Colonic mucosa (tissue), 4 donors: ENCODE measurements at regions not wholly inside any gene's neighbourhood (a gene's known extent, or its start where the extent isn't known, plus 50 kb on each side); places are given as distances from the start of the nearest gene placed in this dataset.

Experiments
- DNase-seq: peaks from one replicate; pipeline ENCODE4 v3.0.0-alpha.2; 2020
- H3K27ac ChIP-seq: fragments of 200-600 bp; one replicate; pipeline ENCODE4 v1.8.0; 2021
- H3K27me3 ChIP-seq: fragments of 200-600 bp; one replicate; pipeline ENCODE4 v1.8.0; 2021
- H3K36me3 ChIP-seq: fragments of 200-600 bp; one replicate; pipeline ENCODE4 v1.8.0; 2021
- H3K4me1 ChIP-seq: fragments of 200-600 bp; one replicate; pipeline ENCODE4 v1.8.0; 2021; ENCODE audit warnings: mild to moderate bottlenecking
- H3K4me3 ChIP-seq: fragments of 200-600 bp; one replicate; pipeline ENCODE4 v1.8.0; 2021
- H3K9ac ChIP-seq, 2 donors: one replicate each; pipeline ENCODE4 v1.7.0; 2013; ENCODE audit warnings: control low read depth in 2 of 2, low read depth in 2 of 2, low read length in 2 of 2
- H3K9me3 ChIP-seq: fragments of 200-600 bp; one replicate; pipeline ENCODE4 v1.8.0; 2021
- CTCF ChIP-seq: fragments of 200-600 bp; IDR thresholded peaks from one replicate; pipeline ENCODE4 v1.8.0; 2022; ENCODE audit warnings: antibody characterized with exemption, mild to moderate bottlenecking
- intact Hi-C: fragments of 100-400 bp; cut with DNase I; formaldehyde crosslinking; loops from one replicate; pipeline ENCODE4 v1.14.1; 2022
- donor health status: healthy.
- donor health status: DM: no; HTN: no; CAD: no.
- donor health status: DM: no; HTN: no; CAD: no.

GRCh38 chr11:92776676-92777075 is 192.8 kb upstream of the MTNR1B start:
- intact Hi-C loops = no loop called here
- Histone ChIP-seq H3K9ac (no peak overlapping the region), H3K9me3 (no peaks in the 10 kb centered on the region), H3K4me1 (no peaks in the 10 kb centered on the region), H3K4me3 (no peak overlapping the region), H3K27ac (no peak overlapping the region), H3K36me3 (no peaks in the 10 kb centered on the region), H3K27me3 (no peaks in the 10 kb centered on the region)
- no peak for TF ChIP-seq CTCF
- no peak for DNase-seq

- intact Hi-C loops = no loop called here
- DNase-seq = no peak
- no peaks in the 10 kb centered on the region for H3K4me1 ChIP-seq
- H3K27ac ChIP-seq = no peak overlapping the region
- no peaks in the 10 kb centered on the region for H3K9me3 ChIP-seq
- no peak overlapping the region for H3K4me3 ChIP-seq
- no peak for TF ChIP-seq CTCF
- no peak overlapping the region for H3K9ac ChIP-seq
- no peaks in the 10 kb centered on the region for H3K36me3 ChIP-seq
- no peaks in the 10 kb centered on the region for H3K27me3 ChIP-seq
Observed at GRCh38 chr11:92779746-92780145, 189.7 kb upstream of the MTNR1B start.

- no peaks in the 10 kb centered on the region for H3K36me3 ChIP-seq
- no peaks in the 10 kb centered on the region for H3K9me3 ChIP-seq
- H3K9ac ChIP-seq = no peak overlapping the region
- no peak for TF ChIP-seq CTCF
- no peaks in the 10 kb centered on the region for H3K27me3 ChIP-seq
- no peak overlapping the region for H3K27ac ChIP-seq
- no peak overlapping the region for H3K4me3 ChIP-seq
- intact Hi-C loops = no loop called here
- H3K4me1 ChIP-seq = no peaks in the 10 kb centered on the region
- no peak for DNase-seq
Observed at GRCh38 chr11:92781151-92781550, 188.3 kb upstream of the MTNR1B start.

- H3K9ac ChIP-seq = no peak overlapping the region
- H3K4me3 ChIP-seq = no peak overlapping the region
- H3K9me3 ChIP-seq = no peaks in the 10 kb centered on the region
- intact Hi-C loops = no loop called here
- no peaks in the 10 kb centered on the region for H3K27me3 ChIP-seq
- no peak overlapping the region for H3K27ac ChIP-seq
- no peaks in the 10 kb centered on the region for H3K36me3 ChIP-seq
- H3K4me1 ChIP-seq = no peaks in the 10 kb centered on the region
- no peak for TF ChIP-seq CTCF
- no peak for DNase-seq
Observed at GRCh38 chr11:92782806-92783205, 186.6 kb upstream of the MTNR1B start.

GRCh38 chr11:92784331-92784730 is 185.1 kb upstream of the MTNR1B start:
- no peaks in the 10 kb centered on the region for H3K27me3 ChIP-seq

More at GRCh38 chr11:92784331-92784730, 185.1 kb upstream of the MTNR1B start:
- Histone ChIP-seq H3K27ac (no peak overlapping the region), H3K9ac (no peak overlapping the region), H3K4me3 (no peak overlapping the region), H3K4me1 (no peaks in the 10 kb centered on the region), H3K9me3 (no peaks in the 10 kb centered on the region), H3K36me3 (no peaks in the 10 kb centered on the region)
- DNase-seq = no peak
- intact Hi-C loops = no loop called here
- TF ChIP-seq CTCF = no peak
